GM19351 (cell line): ENCODE measurements at regions not wholly inside any gene's neighbourhood (a gene's known extent, or its start where the extent isn't known, plus 50 kb on each side); places are given as distances from the start of the nearest gene placed in this dataset.
"Not testable (repeated sequence)": the region's sequence is repeated elsewhere in the genome, so short reads cannot be mapped to it uniquely, and the experiment has no call there.

Source experiments
- ATAC-seq: cut with Tn5 transposase; IDR thresholded peaks from one replicate; pipeline ENCODE4 v1.9.1; 2021; ENCODE audit warnings: mild to moderate bottlenecking, moderate library complexity; ENCODE audit not compliant: unreplicated experiment

- ATAC-seq: no peak
These were observed 1232.5 kb upstream of the SEL1L start for GRCh38 chr14:82766123-82766522.

DNA sequence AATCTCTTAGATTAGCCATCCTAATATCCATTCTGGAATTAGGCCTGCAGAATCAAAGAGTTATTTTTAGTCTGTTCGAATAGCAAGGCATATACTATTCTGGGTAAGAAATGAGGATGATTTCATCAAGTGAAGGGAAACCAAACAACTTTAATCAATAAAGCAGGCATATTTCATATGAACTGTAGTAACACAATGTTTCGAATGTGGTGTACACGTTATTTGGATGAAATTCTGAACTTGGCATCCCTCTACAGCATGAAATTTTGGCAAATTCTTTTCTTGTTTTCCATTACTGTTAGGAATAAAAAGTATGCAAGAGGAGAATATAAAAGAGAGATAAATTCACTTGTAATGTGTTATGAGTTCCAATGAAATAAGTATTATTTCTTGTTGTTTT lies 1233.3 kb upstream of the SEL1L start:
- ATAC-seq: no peak

- ATAC-seq: no peak
These were observed 1243.3 kb upstream of the SEL1L start for GRCh38 chr14:82776958-82777357.

DNA sequence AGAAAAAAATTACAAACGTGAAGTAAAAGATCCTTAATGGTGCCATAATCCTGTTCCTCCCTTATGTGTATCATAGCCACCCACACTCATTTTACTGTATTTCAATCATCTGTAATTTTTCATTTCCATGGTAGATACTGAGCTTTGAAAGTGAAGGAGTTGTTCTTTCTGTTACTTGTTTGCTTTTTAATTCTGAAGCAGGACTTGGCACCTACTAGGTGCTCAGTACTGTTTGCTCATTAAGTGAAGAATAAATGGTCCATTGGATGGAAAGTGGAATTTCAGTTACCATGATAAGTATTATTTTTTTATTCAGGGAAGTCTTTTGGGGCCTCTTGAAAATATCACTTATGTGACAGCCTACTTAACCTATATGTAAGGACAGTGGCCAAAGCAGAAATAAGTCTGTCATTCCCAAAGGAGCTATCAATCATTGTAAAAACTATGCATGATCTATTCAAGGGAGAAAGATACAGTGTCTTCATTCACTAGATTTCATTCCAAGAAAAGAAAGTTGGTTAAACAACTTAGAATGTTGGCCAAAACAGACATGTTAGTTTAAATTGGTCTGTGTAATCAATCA lies 1244.4 kb upstream of the SEL1L start:
- ATAC-seq: no peak

- ATAC-seq: no peak
These were observed 1244.9 kb upstream of the SEL1L start for GRCh38 chr14:82778601-82779000.

- no peak for ATAC-seq
These were observed 1245.6 kb upstream of the SEL1L start for GRCh38 chr14:82779301-82779700.

- no peak for ATAC-seq
These were observed 1252.3 kb upstream of the SEL1L start for GRCh38 chr14:82785756-82786482.

- no peak for ATAC-seq
These were observed 1252.8 kb upstream of the SEL1L start for GRCh38 chr14:82786483-82786880.

- no peak for ATAC-seq
These were observed 1262.4 kb upstream of the SEL1L start for GRCh38 chr14:82796086-82796485.

DNA sequence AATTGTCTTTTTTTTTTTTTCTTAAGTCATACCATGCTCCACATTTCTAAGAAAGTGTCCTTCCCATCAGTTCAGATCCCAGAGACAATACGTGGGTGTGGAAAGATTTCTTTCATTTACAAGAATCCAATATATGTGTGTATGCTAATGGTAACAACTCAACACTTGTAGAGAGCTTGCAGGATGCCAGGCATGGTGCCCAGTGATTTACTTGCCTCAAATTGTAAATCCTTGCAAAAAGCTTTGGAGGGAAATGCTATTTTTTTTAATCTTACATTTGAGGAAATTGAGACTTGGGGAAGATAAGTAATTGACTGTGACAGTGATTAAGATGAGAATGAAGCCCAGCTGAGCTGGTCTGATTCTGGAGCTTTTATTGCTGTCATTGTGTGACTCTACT lies 1264.6 kb upstream of the SEL1L start:
- ATAC-seq: no peak

- ATAC-seq: no peak
These were observed 1272.5 kb upstream of the SEL1L start for GRCh38 chr14:82805892-82806825.

- no peak for ATAC-seq
These were observed 1277.6 kb upstream of the SEL1L start for GRCh38 chr14:82811246-82811645.

DNA sequence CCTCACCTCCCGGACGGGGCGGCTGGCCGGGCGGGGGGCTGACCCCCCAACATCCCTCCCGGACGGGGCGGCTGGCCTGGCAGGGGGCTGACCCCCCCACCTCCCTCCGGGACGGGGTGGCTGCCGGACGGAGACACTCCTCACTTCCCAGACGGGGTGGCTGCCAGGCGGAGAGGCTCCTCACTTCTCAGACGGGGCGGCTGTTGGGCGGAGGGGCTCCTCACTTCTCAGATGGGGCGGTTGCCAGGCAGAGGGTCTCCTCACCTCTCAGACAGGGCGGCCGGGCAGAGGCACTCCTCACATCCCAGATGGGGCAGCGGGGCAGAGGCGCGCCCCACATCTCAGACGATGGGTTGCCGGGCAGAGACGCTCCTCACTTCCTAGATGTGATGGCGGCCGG lies 1280.7 kb upstream of the SEL1L start:
- not testable (repeated sequence) for ATAC-seq

DNA sequence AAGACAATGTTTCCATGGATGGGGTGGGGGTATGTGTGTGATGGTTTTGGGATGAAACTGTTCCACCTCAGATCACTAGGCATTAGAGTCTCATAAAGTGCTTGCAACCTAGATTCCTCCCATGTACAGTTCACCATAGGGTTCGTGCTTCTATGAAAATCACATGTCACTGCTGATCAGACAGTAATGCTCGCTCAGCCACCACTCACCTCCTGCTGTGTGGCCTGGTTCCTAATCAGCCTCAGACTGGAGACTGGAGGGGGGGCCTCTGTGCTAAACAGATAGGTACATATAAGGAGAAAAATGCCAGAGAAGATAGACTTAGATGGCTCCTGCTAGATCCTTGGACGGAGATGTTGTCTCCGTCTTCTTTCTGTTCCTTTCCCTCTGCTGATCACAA lies 1296.9 kb upstream of the SEL1L start:
- no peak for ATAC-seq

- no peak for ATAC-seq
These were observed 1302.8 kb upstream of the SEL1L start for GRCh38 chr14:82836256-82836950.

DNA sequence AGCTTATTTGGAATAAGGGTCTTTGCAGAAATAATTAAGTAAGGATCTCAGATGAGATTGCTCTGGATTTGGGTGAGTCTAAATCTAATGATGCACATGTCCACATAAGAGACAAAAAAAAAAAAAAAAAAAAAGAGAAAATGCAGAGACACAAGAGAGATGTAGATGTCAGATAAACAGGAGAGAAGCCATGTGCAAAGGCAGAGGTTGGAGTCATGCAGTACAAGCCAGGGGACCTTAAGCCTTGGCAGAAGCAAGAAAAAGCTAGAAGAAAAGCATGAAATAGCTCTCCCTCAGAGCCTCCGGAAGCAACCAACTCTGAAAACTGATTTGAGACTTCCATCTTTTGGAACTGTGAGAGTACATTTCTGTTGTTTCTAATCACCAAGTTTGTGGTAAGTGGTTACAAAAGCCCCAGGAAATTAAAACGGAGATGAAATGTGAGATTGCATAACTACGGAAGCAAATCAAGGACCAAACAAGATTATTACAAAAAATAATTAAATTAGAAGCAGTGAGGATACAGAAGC lies 1304.0 kb upstream of the SEL1L start:
- ATAC-seq: no peak

- ATAC-seq: no peak
These were observed 1316.9 kb upstream of the SEL1L start for GRCh38 chr14:82850576-82850975.

DNA sequence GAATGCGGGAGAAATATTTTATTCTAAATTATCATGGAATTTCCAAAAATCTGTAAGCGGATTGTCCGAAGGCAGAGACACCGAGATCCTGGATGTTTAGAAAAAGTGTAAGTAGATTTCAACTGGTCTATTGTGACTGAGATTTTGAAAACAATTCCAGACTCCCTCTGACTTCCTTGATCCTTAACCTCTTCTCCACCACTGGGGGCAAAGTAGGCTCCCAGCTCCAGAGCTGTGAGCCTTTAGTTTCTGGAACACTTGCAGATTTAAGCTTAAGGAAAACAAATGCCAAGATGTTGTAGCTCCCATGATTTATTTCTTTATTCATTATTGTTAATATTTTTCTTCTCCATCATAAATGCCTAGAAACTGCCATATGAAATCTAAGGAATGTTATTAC lies 1320.5 kb upstream of the SEL1L start:
- ATAC-seq: no peak

- no peak for ATAC-seq
These were observed 1321.2 kb upstream of the SEL1L start for GRCh38 chr14:82854901-82855300.

GRCh38 chr14:82855912-82856391 lies 1322.3 kb upstream of the SEL1L start:
- no peak for ATAC-seq

DNA sequence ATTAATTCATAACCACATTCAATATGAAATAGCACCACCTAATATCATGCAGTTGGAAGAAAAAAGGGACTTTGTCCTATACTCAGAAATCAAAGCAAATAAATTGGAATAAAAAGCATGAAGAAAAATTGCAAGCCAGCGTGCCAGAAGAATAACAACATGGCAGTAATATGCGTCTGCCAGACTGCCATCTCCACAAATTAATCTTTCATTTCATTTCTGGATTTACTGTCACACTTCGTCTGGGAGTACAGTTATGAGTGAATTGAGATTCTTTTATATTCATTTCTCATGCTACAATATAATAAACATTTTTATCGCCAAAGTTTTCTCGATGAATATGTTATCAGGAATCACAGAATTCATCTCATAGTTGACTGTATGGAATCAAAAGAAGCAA lies 1327.7 kb upstream of the SEL1L start:
- no peak for ATAC-seq
